HUDEP-2 (cell line): ENCODE measurements at regions not wholly inside any gene's neighbourhood (a gene's known extent, or its start where the extent isn't known, plus 50 kb on each side); places are given as distances from the start of the nearest gene placed in this dataset.

Experiments
- DNase-seq, 76 experiments: peaks; one replicate each; lab custom pipeline; 2025; ENCODE audit not compliant: unreplicated experiment in 76 of 76; lab: John Stamatoyannopoulos, UW

- no peak for DNase-seq
Measured at GRCh38 chr2:167900435-167901114, 346.8 kb downstream of the STK39 start.

GRCh38 chr2:167898340-167898739 is 349.1 kb downstream of the STK39 start:
- no peak for DNase-seq

- DNase-seq: no peak
Measured at GRCh38 chr2:167891841-167892240, 355.6 kb downstream of the STK39 start.

GRCh38 chr2:167890739-167891138 is 356.7 kb downstream of the STK39 start:
- DNase-seq: no peak

- DNase-seq: no peak
Measured at GRCh38 chr2:167880415-167880814, 367.0 kb downstream of the STK39 start.

GRCh38 chr2:167875529-167875928 is 371.9 kb downstream of the STK39 start:
- DNase-seq: no peak

- no peak for DNase-seq
Measured at GRCh38 chr2:167874812-167875211, 372.6 kb downstream of the STK39 start.

GRCh38 chr2:167871286-167871685 is 376.1 kb downstream of the STK39 start:
- no peak for DNase-seq

GRCh38 chr2:167869200-167869599 is 378.2 kb downstream of the STK39 start:
- no peak for DNase-seq

GRCh38 chr2:167863377-167863776 is 384.0 kb downstream of the STK39 start:
- DNase-seq: no peak

- DNase-seq: no peak
Measured at GRCh38 chr2:167862782-167863181, 384.6 kb downstream of the STK39 start.

- DNase-seq: no peak
Measured at GRCh38 chr2:167862296-167862695, 385.1 kb downstream of the STK39 start.

GRCh38 chr2:167861574-167862193 is 385.7 kb downstream of the STK39 start:
- no peak for DNase-seq

- no peak for DNase-seq
Measured at GRCh38 chr2:167860082-167860481, 387.3 kb downstream of the STK39 start.

- no peak for DNase-seq
Measured at GRCh38 chr2:167859676-167860075, 387.7 kb downstream of the STK39 start.

GRCh38 chr2:167858086-167858485 is 389.3 kb downstream of the STK39 start:
- no peak for DNase-seq

- no peak for DNase-seq
Measured at GRCh38 chr2:167857416-167857815, 390.0 kb downstream of the STK39 start.

- DNase-seq: no peak
Measured at GRCh38 chr2:167856190-167856589, 391.2 kb downstream of the STK39 start.

GRCh38 chr2:167855211-167855610 is 392.2 kb downstream of the STK39 start:
- DNase-seq: no peak

- DNase-seq: no peak
Measured at GRCh38 chr2:167853717-167854116, 393.7 kb downstream of the STK39 start.

- no peak for DNase-seq
Measured at GRCh38 chr2:167851876-167852275, 395.5 kb downstream of the STK39 start.

- DNase-seq: no peak
Measured at GRCh38 chr2:167851323-167851860, 396.0 kb downstream of the STK39 start.
